HG03565 (cell line): ENCODE measurements at regions not wholly inside any gene's neighbourhood (a gene's known extent, or its start where the extent isn't known, plus 50 kb on each side); places are given as distances from the start of the nearest gene placed in this dataset.

Experiments
- ATAC-seq: cut with Tn5 transposase; IDR thresholded peaks from one replicate; pipeline ENCODE4 v1.9.1; 2021; ENCODE audit warnings: mild to moderate bottlenecking, moderate library complexity; ENCODE audit not compliant: unreplicated experiment

GRCh38 chr3:99131876-99132275, 230.4 kb upstream of the DCBLD2 start:
- ATAC-seq: no peak

- no peak for ATAC-seq
Measured at GRCh38 chr3:99128725-99129505, 227.4 kb upstream of the DCBLD2 start.

- no peak for ATAC-seq
Measured at GRCh38 chr3:99128235-99128634, 226.7 kb upstream of the DCBLD2 start.

GRCh38 chr3:99126316-99126715, 224.8 kb upstream of the DCBLD2 start:
- ATAC-seq: no peak

GRCh38 chr3:99119385-99119784, 217.9 kb upstream of the DCBLD2 start:
- ATAC-seq: no peak

GRCh38 chr3:99118381-99118780, 216.9 kb upstream of the DCBLD2 start:
- no peak for ATAC-seq

- ATAC-seq: no peak
Measured at GRCh38 chr3:99114565-99115291, 213.2 kb upstream of the DCBLD2 start.

GRCh38 chr3:99111235-99111634, 209.7 kb upstream of the DCBLD2 start:
- peak; percentile 68 for ATAC-seq

GRCh38 chr3:99110401-99110800, 208.9 kb upstream of the DCBLD2 start:
- no peak for ATAC-seq

GRCh38 chr3:99108508-99108907, 207.0 kb upstream of the DCBLD2 start:
- ATAC-seq: no peak

GRCh38 chr3:99094606-99095005, 193.1 kb upstream of the DCBLD2 start:
- ATAC-seq: no peak

GRCh38 chr3:99087277-99087676, 185.8 kb upstream of the DCBLD2 start:
- no peak for ATAC-seq

- no peak for ATAC-seq
Measured at GRCh38 chr3:99084826-99085225, 183.3 kb upstream of the DCBLD2 start.

GRCh38 chr3:99084156-99084555, 182.7 kb upstream of the DCBLD2 start:
- no peak for ATAC-seq

- ATAC-seq: no peak
Measured at GRCh38 chr3:99071096-99071495, 169.6 kb upstream of the DCBLD2 start.

- no peak for ATAC-seq
Measured at GRCh38 chr3:99069973-99070372, 168.5 kb upstream of the DCBLD2 start.

GRCh38 chr3:99066863-99067262, 165.4 kb upstream of the DCBLD2 start:
- ATAC-seq: no peak

- ATAC-seq: no peak
Measured at GRCh38 chr3:99049164-99049563, 147.7 kb upstream of the DCBLD2 start.

GRCh38 chr3:99041747-99042146, 140.3 kb upstream of the DCBLD2 start:
- ATAC-seq: no peak

- ATAC-seq: no peak
Measured at GRCh38 chr3:99031778-99032177, 130.3 kb upstream of the DCBLD2 start.

- ATAC-seq: no peak
Measured at GRCh38 chr3:99023590-99024192, 122.2 kb upstream of the DCBLD2 start.

GRCh38 chr3:99021466-99021865, 120.0 kb upstream of the DCBLD2 start:
- no peak for ATAC-seq
